Inflammatory macrophage treated with lipopolysaccharide for 4 hours (primary cell): ENCODE measurements at regions not wholly inside any gene's neighbourhood (a gene's known extent, or its start where the extent isn't known, plus 50 kb on each side); places are given as distances from the start of the nearest gene placed in this dataset.

Experiments used
- DNase-seq: peaks from one replicate; pipeline ENCODE4 v3.0.0-alpha.2; 2020

GRCh38 chr18:6659963-6660725 lies 69.4 kb upstream of the ARHGAP28 start:
- DNase-seq = no peak

GRCh38 chr18:6661692-6662415 lies 67.7 kb upstream of the ARHGAP28 start:
- DNase-seq = no peak

- DNase-seq = no peak
Observed at GRCh38 chr18:6666012-6666685, 63.4 kb upstream of the ARHGAP28 start.

- no peak for DNase-seq
Observed at GRCh38 chr18:6668836-6669235, 60.7 kb upstream of the ARHGAP28 start.

- DNase-seq = no peak
Observed at GRCh38 chr18:6672821-6673308, 56.7 kb upstream of the ARHGAP28 start.

- DNase-seq = no peak
Observed at GRCh38 chr18:6677086-6677485, 52.4 kb upstream of the ARHGAP28 start.

GRCh38 chr18:6679201-6679600 lies 50.3 kb upstream of the ARHGAP28 start:
- DNase-seq = no peak
